ENCODE measurements at regions not wholly inside any gene's neighbourhood (a gene's known extent, or its start where the extent isn't known, plus 50 kb on each side); places are given as distances from the start of the nearest gene placed in this dataset.

GRCh38 chr2:157173740-157174184 lies 83.7 kb upstream of the GALNT5 start:
- TF ChIP-seq CTCF (IDR thresholded peaks at IDR 0.05; ENCODE audit: insufficient read depth, low read length) = no peak
- no peak overlapping the region for H3K4me3 ChIP-seq (ENCODE audit: low read depth, low read length)

GRCh38 chr2:157174321-157174720 lies 83.2 kb upstream of the GALNT5 start:
- DNase-seq (ENCODE audit: low read depth) = no peak
- H3K4me3 ChIP-seq (ENCODE audit: low read depth, low read length) = no peak overlapping the region
- TF ChIP-seq CTCF (IDR thresholded peaks at IDR 0.05; ENCODE audit: insufficient read depth, low read length) = no peak

More at GRCh38 chr2:157173740-157174184, 83.7 kb upstream of the GALNT5 start:
- DNase-seq (ENCODE audit: low read depth) = peak; percentile 100

GRCh38 chr2:157176602-157177001 lies 80.9 kb upstream of the GALNT5 start:
- no peak overlapping the region for H3K4me3 ChIP-seq (ENCODE audit: low read depth, low read length)
- TF ChIP-seq CTCF (IDR thresholded peaks at IDR 0.05; ENCODE audit: insufficient read depth, low read length) = no peak
- DNase-seq (ENCODE audit: low read depth) = no peak

GRCh38 chr2:157178874-157179273 lies 78.6 kb upstream of the GALNT5 start:
- no peak for DNase-seq (ENCODE audit: low read depth)
- TF ChIP-seq CTCF (IDR thresholded peaks at IDR 0.05; ENCODE audit: insufficient read depth, low read length) = no peak
- no peak overlapping the region for H3K4me3 ChIP-seq (ENCODE audit: low read depth, low read length)

GRCh38 chr2:157179324-157180105 lies 78.0 kb upstream of the GALNT5 start:
- TF ChIP-seq CTCF (IDR thresholded peaks at IDR 0.05; ENCODE audit: insufficient read depth, low read length) = no peak
- no peak for DNase-seq (ENCODE audit: low read depth)
- H3K4me3 ChIP-seq (ENCODE audit: low read depth, low read length) = no peak overlapping the region

GRCh38 chr2:157180359-157180758 lies 77.1 kb upstream of the GALNT5 start:
- TF ChIP-seq CTCF (IDR thresholded peaks at IDR 0.05; ENCODE audit: insufficient read depth, low read length) = no peak
- no peak overlapping the region for H3K4me3 ChIP-seq (ENCODE audit: low read depth, low read length)
- DNase-seq (ENCODE audit: low read depth) = no peak

Data from fibroblast of the aortic adventitia (primary cell).